ENCODE measurements at regions not wholly inside any gene's neighbourhood (a gene's known extent, or its start where the extent isn't known, plus 50 kb on each side); places are given as distances from the start of the nearest gene placed in this dataset.
"Not testable (repeated sequence)": the region's sequence is repeated elsewhere in the genome, so short reads cannot be mapped to it uniquely, and the experiment has no call there.

GRCh38 chr2:85969367-85969766, 80.6 kb upstream of the ST3GAL5 start:
- not testable (repeated sequence) for H3K36me3 ChIP-seq; H3K27ac ChIP-seq; H3K27me3 ChIP-seq (replicated peaks); DNase-seq (ENCODE audit: low read depth in 1 of 2, low spot score in 2 of 2); H3K9me3 ChIP-seq (replicated peaks); H3K4me1 ChIP-seq (replicated peaks); H3K4me3 ChIP-seq

GRCh38 chr2:85965770-85966169, 77.0 kb upstream of the ST3GAL5 start:
- not testable (repeated sequence) for H3K36me3 ChIP-seq; H3K4me3 ChIP-seq; H3K27me3 ChIP-seq (replicated peaks); DNase-seq (ENCODE audit: low read depth in 1 of 2, low spot score in 2 of 2); H3K9me3 ChIP-seq (replicated peaks); H3K27ac ChIP-seq
- H3K4me1 ChIP-seq (replicated peaks), result peaks cover 14% of the 10 kb centered on the region

- not testable (repeated sequence) for H3K27ac ChIP-seq, H3K4me3 ChIP-seq
Observed at GRCh38 chr2:85963747-85964418, 75.1 kb upstream of the ST3GAL5 start.

GRCh38 chr2:85963068-85963467, 74.3 kb upstream of the ST3GAL5 start:
- Histone ChIP-seq H3K27ac (no peak overlapping the region), H3K9me3 (replicated peaks) (0 out of 2 replicates have a peak, but pooled peaks cover 3% of the 10 kb centered on the region), H3K36me3 (no peaks in the 10 kb centered on the region), H3K4me1 (replicated peaks) (peaks cover 14% of the 10 kb centered on the region), H3K27me3 (replicated peaks) (no peaks in the 10 kb centered on the region), H3K4me3 (no peak overlapping the region)
- DNase-seq (ENCODE audit: low read depth in 1 of 2, low spot score in 2 of 2), result no peak

More at GRCh38 chr2:85963747-85964418, 75.1 kb upstream of the ST3GAL5 start:
- peaks cover 14% of the 10 kb centered on the region for H3K4me1 ChIP-seq (replicated peaks)
- not testable (repeated sequence) for H3K36me3 ChIP-seq; H3K9me3 ChIP-seq (replicated peaks); H3K27me3 ChIP-seq (replicated peaks)
- DNase-seq (ENCODE audit: low read depth in 1 of 2, low spot score in 2 of 2), result peak in 1 of 2 experiments; percentile 48

GRCh38 chr2:85961754-85962153, 73.0 kb upstream of the ST3GAL5 start:
- Histone ChIP-seq H3K9me3 (replicated peaks) (0 out of 2 replicates have a peak, but pooled peaks cover 3% of the 10 kb centered on the region), H3K4me3 (no peak overlapping the region), H3K27me3 (replicated peaks) (no peaks in the 10 kb centered on the region), H3K27ac (no peak overlapping the region), H3K36me3 (no peaks in the 10 kb centered on the region), H3K4me1 (replicated peaks) (peaks cover 14% of the 10 kb centered on the region)
- no peak for DNase-seq (ENCODE audit: low read depth in 1 of 2, low spot score in 2 of 2)

- DNase-seq (ENCODE audit: low read depth in 1 of 2, low spot score in 2 of 2), result peak in 1 of 2 experiments; percentile 36
- H3K4me3 ChIP-seq, result no peak overlapping the region
- no peaks in the 10 kb centered on the region for H3K36me3 ChIP-seq
- H3K4me1 ChIP-seq (replicated peaks), result peaks cover 14% of the 10 kb centered on the region
- H3K27ac ChIP-seq, result no peak overlapping the region
- no peaks in the 10 kb centered on the region for H3K27me3 ChIP-seq (replicated peaks)
- H3K9me3 ChIP-seq (replicated peaks), result 0 out of 2 replicates have a peak, but pooled peaks cover 3% of the 10 kb centered on the region
Observed at GRCh38 chr2:85961053-85961452, 72.3 kb upstream of the ST3GAL5 start.

- no peaks in the 10 kb centered on the region for H3K36me3 ChIP-seq
- no peaks in the 10 kb centered on the region for H3K27me3 ChIP-seq (replicated peaks)
- 0 out of 2 replicates have a peak, but pooled peaks cover 3% of the 10 kb centered on the region for H3K9me3 ChIP-seq (replicated peaks)
- peak in 1 of 2 experiments; percentile 4 for DNase-seq (ENCODE audit: low read depth in 1 of 2, low spot score in 2 of 2)
- H3K27ac ChIP-seq, result no peak overlapping the region
- H3K4me3 ChIP-seq, result no peak overlapping the region
- H3K4me1 ChIP-seq (replicated peaks), result peaks cover 14% of the 10 kb centered on the region
Observed at GRCh38 chr2:85959826-85960225, 71.0 kb upstream of the ST3GAL5 start.

- Histone ChIP-seq H3K27me3 (replicated peaks) (no peaks in the 10 kb centered on the region), H3K36me3 (no peaks in the 10 kb centered on the region), H3K9me3 (replicated peaks) (0 out of 2 replicates have a peak, but pooled peaks cover 3% of the 10 kb centered on the region), H3K27ac (no peak overlapping the region), H3K4me3 (no peak overlapping the region), H3K4me1 (replicated peaks) (peaks cover 14% of the 10 kb centered on the region)
- peak in 1 of 2 experiments; percentile 20 for DNase-seq (ENCODE audit: low read depth in 1 of 2, low spot score in 2 of 2)
Observed at GRCh38 chr2:85959185-85959584, 70.4 kb upstream of the ST3GAL5 start.

- Histone ChIP-seq H3K27ac (no peak overlapping the region), H3K9me3 (replicated peaks) (0 out of 2 replicates have a peak, but pooled peaks cover 3% of the 10 kb centered on the region), H3K36me3 (no peaks in the 10 kb centered on the region), H3K4me1 (replicated peaks) (peaks cover 9% of the 10 kb centered on the region), H3K27me3 (replicated peaks) (no peaks in the 10 kb centered on the region), H3K4me3 (no peak overlapping the region)
- DNase-seq (ENCODE audit: low read depth in 1 of 2, low spot score in 2 of 2), result peak in 1 of 2 experiments; percentile 32
Observed at GRCh38 chr2:85958731-85959130, 69.9 kb upstream of the ST3GAL5 start.

GRCh38 chr2:85957256-85957655, 68.5 kb upstream of the ST3GAL5 start:
- Histone ChIP-seq H3K4me1 (replicated peaks) (no peaks in the 10 kb centered on the region; the same call in 1 of the 2 replicates), H3K27ac (no peak overlapping the region), H3K4me3 (no peak overlapping the region), H3K36me3 (no peaks in the 10 kb centered on the region), H3K9me3 (replicated peaks) (no peaks in the 10 kb centered on the region), H3K27me3 (replicated peaks) (no peaks in the 10 kb centered on the region)
- no peak for DNase-seq (ENCODE audit: low read depth in 1 of 2, low spot score in 2 of 2)

- Histone ChIP-seq H3K36me3 (no peaks in the 10 kb centered on the region), H3K4me3 (no peak overlapping the region), H3K27ac (no peak overlapping the region), H3K9me3 (replicated peaks) (no peaks in the 10 kb centered on the region), H3K4me1 (replicated peaks) (no peaks in the 10 kb centered on the region; the same call in 1 of the 2 replicates), H3K27me3 (replicated peaks) (no peaks in the 10 kb centered on the region)
- DNase-seq (ENCODE audit: low read depth in 1 of 2, low spot score in 2 of 2), result no peak
Observed at GRCh38 chr2:85956646-85957039, 67.9 kb upstream of the ST3GAL5 start.

GRCh38 chr2:85954590-85955458, 66.0 kb upstream of the ST3GAL5 start:
- H3K4me3 ChIP-seq, result no peak overlapping the region
- H3K4me1 ChIP-seq (replicated peaks), result no peaks in the 10 kb centered on the region; the same call in 1 of the 2 replicates
- H3K36me3 ChIP-seq, result no peaks in the 10 kb centered on the region
- H3K27ac ChIP-seq, result no peak overlapping the region
- H3K9me3 ChIP-seq (replicated peaks), result no peaks in the 10 kb centered on the region
- no peaks in the 10 kb centered on the region for H3K27me3 ChIP-seq (replicated peaks)
- DNase-seq (ENCODE audit: low read depth in 1 of 2, low spot score in 2 of 2), result peak in 1 of 2 experiments; percentile 24

- Histone ChIP-seq H3K27ac (no peak overlapping the region), H3K4me3 (no peak overlapping the region), H3K4me1 (replicated peaks) (no peaks in the 10 kb centered on the region; the same call in 1 of the 2 replicates), H3K27me3 (replicated peaks) (no peaks in the 10 kb centered on the region), H3K36me3 (no peaks in the 10 kb centered on the region), H3K9me3 (replicated peaks) (no peaks in the 10 kb centered on the region)
- no peak for DNase-seq (ENCODE audit: low read depth in 1 of 2, low spot score in 2 of 2)
Observed at GRCh38 chr2:85954192-85954589, 65.4 kb upstream of the ST3GAL5 start.

- H3K27me3 ChIP-seq (replicated peaks), result no peaks in the 10 kb centered on the region
- no peaks in the 10 kb centered on the region for H3K9me3 ChIP-seq (replicated peaks)
- H3K4me1 ChIP-seq (replicated peaks), result no peaks in the 10 kb centered on the region; the same call in 1 of the 2 replicates
- DNase-seq (ENCODE audit: low read depth in 1 of 2, low spot score in 2 of 2), result no peak
- H3K36me3 ChIP-seq, result no peaks in the 10 kb centered on the region
- no peak overlapping the region for H3K27ac ChIP-seq
- no peak overlapping the region for H3K4me3 ChIP-seq
Observed at GRCh38 chr2:85953476-85953875, 64.7 kb upstream of the ST3GAL5 start.
